ENCODE measurements at regions not wholly inside any gene's neighbourhood (a gene's known extent, or its start where the extent isn't known, plus 50 kb on each side); places are given as distances from the start of the nearest gene placed in this dataset.

- TF ChIP-seq CTCF (IDR thresholded peaks at IDR 0.05) (no peak), EP300 (IDR thresholded peaks at IDR 0.05) (no peak), POLR2AphosphoS5 (IDR thresholded peaks at IDR 0.05) (no peak), POLR2A (IDR thresholded peaks at IDR 0.05) (no peak)
These were observed 222.0 kb downstream of the TMEM182 start for GRCh38 chr2:102983786-102984185.
